Cerebellar cortex (tissue), 1 donor: ENCODE measurements at regions not wholly inside any gene's neighbourhood (a gene's known extent, or its start where the extent isn't known, plus 50 kb on each side); places are given as distances from the start of the nearest gene placed in this dataset.
A peak's percentile ranks its signal among the peaks of the same experiment; 100 is the strongest.

Experiments used
- DNase-seq: peaks from one replicate; pipeline ENCODE4 v3.0.0-alpha.2; 2015; ENCODE audit warnings: low spot score

GRCh38 chr9:120212153-120212852 is 367.7 kb downstream of the CDK5RAP2 start:
- no peak for DNase-seq

GRCh38 chr9:120210274-120210673 is 369.7 kb downstream of the CDK5RAP2 start:
- DNase-seq: no peak

DNA sequence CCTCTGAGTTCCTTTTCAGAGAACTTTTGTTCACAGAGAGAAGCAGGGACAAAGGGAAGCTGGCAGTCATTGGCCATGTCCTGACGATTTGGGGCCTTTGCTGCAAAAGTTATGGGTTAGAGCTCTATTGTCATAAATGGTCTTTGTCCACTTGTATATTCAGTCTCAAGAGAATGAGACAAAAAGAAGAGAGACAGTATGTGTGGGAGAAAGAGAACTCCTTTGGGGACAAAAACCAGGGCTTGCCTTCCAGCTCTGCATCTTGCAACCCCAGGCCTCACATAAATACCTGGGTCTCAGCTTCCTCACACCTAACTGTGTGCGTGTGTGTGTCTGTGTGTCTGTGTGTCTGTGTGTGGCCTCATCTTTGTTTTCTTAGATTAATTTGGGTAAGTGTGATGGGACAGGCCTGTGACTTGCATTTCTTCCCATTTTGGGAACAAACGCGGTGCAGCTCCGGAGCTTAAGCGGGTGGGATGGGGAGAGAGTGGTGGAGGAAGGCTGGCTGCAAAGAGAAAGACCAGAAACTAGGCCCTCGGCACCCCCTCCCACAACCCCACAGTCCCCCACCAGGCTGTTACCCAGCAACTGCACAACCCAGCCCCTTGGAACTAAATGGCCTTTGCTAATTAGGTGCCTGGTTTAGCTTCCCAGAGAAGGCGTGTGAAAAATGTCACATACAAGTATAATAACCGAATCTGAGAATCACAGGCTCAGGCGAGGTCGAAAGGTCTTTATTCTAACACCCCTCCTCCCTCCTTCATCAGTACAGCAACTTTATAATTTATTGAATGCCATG is 376.9 kb downstream of the CDK5RAP2 start:
- DNase-seq: no peak

DNA sequence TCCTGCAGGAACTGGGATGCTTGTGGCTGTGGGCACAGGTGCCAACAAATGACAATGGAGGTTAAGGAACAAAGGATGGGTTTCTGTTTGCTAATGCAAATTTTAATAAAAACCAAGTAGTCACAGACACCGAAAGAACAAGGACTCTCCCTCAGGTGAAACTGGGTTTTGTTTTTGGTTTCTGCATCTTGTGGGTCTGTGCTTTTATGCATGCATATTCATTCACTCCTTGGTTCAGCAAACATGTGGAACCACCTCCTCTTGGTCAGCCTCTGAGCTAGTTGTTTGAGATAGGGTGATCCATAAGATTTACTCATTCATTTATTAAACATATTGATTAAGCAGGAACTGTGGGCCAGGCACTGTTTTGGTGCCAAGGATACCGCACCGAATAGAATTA is 381.9 kb downstream of the CDK5RAP2 start:
- no peak for DNase-seq

- DNase-seq: no peak
These were observed 382.4 kb downstream of the CDK5RAP2 start for GRCh38 chr9:120197605-120198004.

DNA sequence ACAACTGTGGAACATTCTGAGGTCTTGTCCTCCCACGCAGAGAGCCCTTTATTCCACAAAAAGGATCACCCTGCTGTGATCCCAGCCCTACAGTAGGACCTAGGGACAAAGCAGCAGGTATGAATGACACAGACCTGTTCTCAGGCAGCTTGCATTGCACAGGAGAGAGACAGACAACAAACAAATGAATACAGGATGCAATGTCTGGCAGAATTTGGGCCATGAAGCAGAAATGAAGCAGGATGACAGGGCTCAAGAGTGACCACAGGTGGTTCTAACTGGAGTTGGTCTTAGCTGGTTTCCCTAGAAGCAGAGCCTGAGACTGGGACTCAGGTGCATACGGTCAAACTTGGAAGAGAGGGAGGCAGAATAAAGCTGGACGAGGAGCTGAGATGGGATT is 388.8 kb downstream of the CDK5RAP2 start:
- DNase-seq: peak; percentile 51

DNA sequence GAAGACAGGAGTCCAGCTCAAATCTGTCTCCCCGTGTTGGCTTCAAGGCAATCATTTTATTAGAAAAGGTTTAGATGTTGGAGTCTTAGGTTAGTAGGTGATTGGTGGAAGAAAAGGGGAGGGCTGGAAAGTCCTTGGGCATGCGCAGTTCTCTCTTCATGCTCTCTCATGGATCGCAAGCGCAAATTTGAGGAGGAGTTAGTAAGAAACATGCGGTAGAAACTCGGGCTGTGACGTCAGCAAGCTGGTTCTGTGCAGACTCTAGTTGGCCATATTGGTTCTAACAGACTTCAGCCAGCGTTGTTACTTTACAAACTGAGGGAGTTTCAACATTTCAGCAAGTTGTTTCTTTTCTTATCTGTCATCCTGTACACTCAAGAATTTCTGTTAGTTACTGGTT is 392.2 kb downstream of the CDK5RAP2 start:
- no peak for DNase-seq

GRCh38 chr9:120186276-120186675 is 393.7 kb downstream of the CDK5RAP2 start:
- DNase-seq: peak; percentile 94

DNA sequence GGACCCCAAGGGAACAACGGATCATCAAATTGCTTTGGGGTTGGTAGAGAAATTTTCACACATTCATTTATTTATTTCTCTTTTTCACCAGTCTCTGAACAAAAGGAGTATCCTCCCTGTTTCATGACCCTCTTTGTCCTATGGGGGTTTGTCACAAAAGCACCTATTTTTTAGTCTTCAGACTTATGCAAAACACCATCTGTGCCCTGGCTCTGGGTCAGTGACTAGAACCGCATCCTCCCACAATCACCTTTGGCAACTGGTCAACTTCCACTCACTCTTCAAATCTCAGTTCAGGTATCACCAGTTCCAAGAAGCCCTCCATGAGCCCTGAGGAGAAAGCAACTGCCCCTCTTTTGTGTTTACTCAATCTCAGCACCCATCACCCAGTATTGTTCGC is 395.7 kb downstream of the CDK5RAP2 start:
- peak; percentile 84 for DNase-seq

- peak; percentile 31 for DNase-seq
These were observed 396.4 kb downstream of the CDK5RAP2 start for GRCh38 chr9:120183615-120184014.

GRCh38 chr9:120182011-120182410 is 398.0 kb downstream of the CDK5RAP2 start:
- no peak for DNase-seq

GRCh38 chr9:120177121-120177520 is 402.8 kb downstream of the CDK5RAP2 start:
- DNase-seq: peak; percentile 79

GRCh38 chr9:120175031-120175430 is 404.9 kb downstream of the CDK5RAP2 start:
- peak; percentile 79 for DNase-seq

- DNase-seq: no peak
These were observed 418.2 kb downstream of the CDK5RAP2 start for GRCh38 chr9:120161776-120162175.

DNA sequence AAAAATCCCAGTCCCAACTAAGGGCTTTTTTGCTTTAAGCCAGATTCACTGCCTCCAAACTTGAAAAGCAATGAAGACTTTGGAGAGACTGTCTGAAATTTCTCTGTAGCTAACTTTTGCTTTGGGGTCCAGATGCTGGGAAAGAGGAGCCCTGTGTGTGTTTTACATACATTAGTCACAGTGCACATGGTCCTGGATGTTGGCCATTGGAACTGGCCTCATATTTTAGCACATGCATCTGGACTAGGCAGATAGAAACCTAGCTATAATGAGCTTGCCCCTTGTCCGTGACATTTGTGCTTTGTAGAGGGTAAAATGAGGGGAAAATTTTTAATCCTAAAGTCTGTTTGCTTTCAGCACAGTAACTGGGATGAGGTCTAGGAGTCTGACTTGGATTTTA is 421.7 kb downstream of the CDK5RAP2 start:
- DNase-seq: no peak

- DNase-seq: no peak
These were observed 423.6 kb downstream of the CDK5RAP2 start for GRCh38 chr9:120156376-120156775.

- DNase-seq: no peak
These were observed 426.7 kb downstream of the CDK5RAP2 start for GRCh38 chr9:120153258-120153657.

DNA sequence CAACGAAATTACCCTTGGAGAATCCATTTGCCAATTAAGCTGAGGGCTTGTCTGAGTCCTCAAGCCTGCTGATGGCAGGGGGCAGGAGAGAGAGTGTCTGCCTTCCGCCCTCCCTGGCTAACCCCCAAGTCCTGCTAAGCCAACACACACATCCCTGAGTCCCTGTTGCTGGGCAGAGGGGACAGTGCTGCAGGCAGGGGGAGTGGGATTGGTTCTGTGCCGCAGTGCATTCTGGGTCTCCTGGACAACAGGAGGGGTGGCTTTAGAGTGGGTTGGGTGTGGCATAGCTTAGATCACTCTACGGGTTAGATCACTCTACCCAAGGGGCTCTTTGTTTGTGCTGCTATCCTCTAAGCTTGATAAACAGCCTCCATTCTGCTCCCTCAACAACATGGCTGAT is 427.7 kb downstream of the CDK5RAP2 start:
- peak; percentile 61 for DNase-seq

DNA sequence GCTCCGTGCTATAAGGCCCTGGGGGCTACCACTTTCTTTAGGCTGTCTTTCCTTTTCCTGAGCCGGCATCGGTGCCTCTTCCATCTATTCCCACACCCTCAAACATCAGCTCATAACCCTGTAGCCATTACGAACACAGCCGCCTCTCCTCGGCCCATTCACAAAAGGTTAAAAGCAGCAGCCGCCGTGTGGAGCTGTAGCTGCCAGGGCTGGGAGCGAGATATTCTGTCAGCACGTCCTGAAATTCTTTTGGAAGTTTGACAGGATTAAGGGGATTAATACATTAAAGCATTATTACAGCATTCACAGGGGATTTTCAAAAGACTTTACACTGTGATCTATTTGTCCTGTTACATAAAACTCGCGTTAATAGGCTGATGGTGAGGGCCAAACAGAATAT is 428.2 kb downstream of the CDK5RAP2 start:
- DNase-seq: peak; percentile 26

DNA sequence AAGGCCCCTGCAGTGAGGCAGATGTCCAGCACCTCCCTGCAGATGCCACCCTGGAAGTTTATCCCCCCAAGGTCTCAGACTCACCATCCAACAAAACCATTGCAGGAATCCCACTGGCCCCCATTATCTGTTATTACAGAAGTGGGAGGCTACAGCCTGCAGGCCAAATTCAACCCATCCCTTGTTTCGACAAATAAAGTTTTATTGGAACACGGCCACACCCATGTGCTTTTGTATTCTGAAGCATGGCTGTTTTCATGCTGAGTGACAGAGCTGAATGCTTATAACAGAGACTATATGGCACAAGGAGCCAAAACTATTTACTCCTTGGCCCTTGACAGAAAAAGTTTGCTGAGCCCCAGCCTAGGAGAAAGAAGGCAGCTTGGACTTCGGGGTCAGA is 428.8 kb downstream of the CDK5RAP2 start:
- DNase-seq: no peak

DNA sequence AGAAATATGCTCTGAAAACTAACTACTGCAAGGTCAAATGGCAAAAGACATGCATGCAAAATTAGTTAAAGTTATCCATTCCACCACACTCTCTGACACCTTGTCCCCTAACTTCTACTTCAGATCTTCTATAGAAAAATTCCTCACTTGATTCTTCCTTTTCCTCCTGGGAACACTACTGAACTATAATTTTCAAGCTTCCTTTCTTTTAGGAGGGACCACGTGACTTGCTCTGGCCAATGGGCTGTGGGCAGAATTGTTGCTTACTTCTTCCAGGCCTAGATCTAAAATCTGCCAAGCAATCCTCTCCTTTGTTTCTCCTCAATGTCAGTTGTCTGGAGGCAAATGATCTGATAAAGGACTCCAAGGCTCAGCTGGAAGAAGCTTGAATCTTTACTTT is 441.0 kb downstream of the CDK5RAP2 start:
- no peak for DNase-seq

DNA sequence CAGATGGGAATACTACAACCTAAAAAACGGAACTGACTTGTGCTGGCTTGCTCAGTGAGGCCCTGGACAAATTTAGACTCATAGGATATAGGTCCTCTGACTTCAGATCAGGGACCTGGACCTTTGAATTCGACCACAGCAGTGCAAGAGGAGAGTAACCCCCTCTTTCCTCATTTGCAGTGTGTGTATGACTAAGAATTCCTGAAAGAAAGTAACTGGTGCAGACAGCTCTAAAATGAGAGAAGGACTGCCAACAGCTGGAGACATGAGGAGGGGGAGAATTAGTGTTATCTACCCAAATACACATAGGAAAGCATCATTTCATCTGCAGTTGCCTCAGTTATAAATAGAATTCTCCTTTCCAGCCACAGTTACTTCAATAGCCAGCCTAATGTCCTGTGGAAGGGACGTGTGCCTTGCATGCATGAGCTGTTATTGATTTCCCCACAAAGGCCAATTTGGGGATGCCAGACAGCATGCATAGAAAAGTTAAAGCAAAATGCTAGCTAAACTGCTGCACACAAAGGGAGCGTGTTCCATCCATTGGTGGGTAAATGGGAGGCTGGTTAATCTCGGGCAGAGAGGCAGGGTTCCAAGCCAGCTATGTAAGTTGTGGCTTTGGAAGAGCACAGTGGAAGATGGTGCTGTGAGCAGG is 442.7 kb downstream of the CDK5RAP2 start:
- DNase-seq: no peak

DNA sequence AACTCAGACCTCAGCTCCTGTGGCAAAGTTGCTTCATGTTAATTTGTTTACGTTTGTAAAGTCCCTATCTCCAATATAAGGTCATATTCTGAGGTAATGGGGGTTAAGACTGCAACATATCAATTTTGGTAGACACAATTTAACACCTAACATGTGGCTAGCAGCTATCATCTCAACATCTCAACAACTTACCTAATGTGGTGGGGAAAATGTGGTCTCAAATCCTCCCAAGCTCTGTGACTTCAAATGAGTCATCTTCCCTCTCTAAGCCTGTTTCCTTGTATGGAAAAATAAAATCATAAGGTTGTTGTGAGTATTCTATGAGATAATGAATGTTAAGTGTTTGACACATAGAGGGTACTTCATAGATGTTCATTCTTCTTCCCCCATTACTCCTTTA is 443.3 kb downstream of the CDK5RAP2 start:
- DNase-seq: no peak
